HEK293 (cell line): ENCODE measurements at regions not wholly inside any gene's neighbourhood (a gene's known extent, or its start where the extent isn't known, plus 50 kb on each side); places are given as distances from the start of the nearest gene placed in this dataset.

Experiments used
- CTCF ChIA-PET: fragments of 350-600 bp; formaldehyde crosslinking; extraction: SDS; loops from one replicate; lab custom pipeline; 2021; ENCODE audit warnings: antibody characterized with exemption; lab: Yijun Ruan, JAX
- POLR2A ChIA-PET: fragments of 300-600 bp; formaldehyde crosslinking; extraction: SDS; loops from one replicate; lab custom pipeline; 2020; ENCODE audit warnings: antibody characterized with exemption, inconsistent platforms; lab: Yijun Ruan, JAX
- H3K27ac ChIP-seq: fragments of 200-500 bp; sonication (Bioruptor generic); 2 replicates; pipeline ENCODE4 v1.5.1; 2014; ENCODE audit warnings: low read depth, low read length, control low read depth, inconsistent platforms; ENCODE audit errors: extremely low read depth
- H3K36me3 ChIP-seq, 2 experiments: fragments of 200-500 bp in 1 of 2; sonication (Bioruptor generic) in 1 of 2; 1 replicate in 1 of 2; 2 replicates in 1 of 2; pipeline ENCODE4 v1.5.1; 2014 to 2017; ENCODE audit warnings: inconsistent platforms in 2 of 2, low read length in 2 of 2; ENCODE audit not compliant: control insufficient read depth in 2 of 2, insufficient read depth in 1 of 2
- H3K4me1 ChIP-seq: fragments of 200-500 bp; sonication (Bioruptor generic); 2 replicates; pipeline ENCODE4 v1.5.1; 2014; ENCODE audit warnings: mild to moderate bottlenecking, low read length, inconsistent platforms; ENCODE audit not compliant: control insufficient read depth, insufficient read depth
- H3K4me3 ChIP-seq: 2 replicates; pipeline ENCODE4 v1.5.1; 2011; ENCODE audit warnings: low read depth, mild to moderate bottlenecking, control low read depth, low read length, moderate library complexity
- H3K9me3 ChIP-seq: fragments of 200-500 bp; sonication (Bioruptor generic); 2 replicates; pipeline ENCODE4 v1.5.1; 2014; ENCODE audit warnings: low read depth, low read length, inconsistent platforms; ENCODE audit not compliant: control insufficient read depth, insufficient read depth
- KLF8 ChIP-seq: fragments of 450-650 bp; formaldehyde crosslinking; IDR thresholded peaks from 2 replicates; pipeline ENCODE4 v1.5.1; 2016; ENCODE audit warnings: missing biosample characterization, missing genetic modification characterization
- REPIN1 ChIP-seq: fragments of 450-650 bp; formaldehyde crosslinking; IDR thresholded peaks from 2 replicates; pipeline ENCODE4 v1.5.1; 2017; ENCODE audit warnings: missing biosample characterization, missing genetic modification characterization, low read depth
- ZBTB21 ChIP-seq: fragments of 450-650 bp; formaldehyde crosslinking; IDR thresholded peaks from 2 replicates; pipeline ENCODE4 v1.5.1; 2017; ENCODE audit warnings: missing biosample characterization, missing genetic modification characterization
- ZBTB8A ChIP-seq: fragments of 450-650 bp; formaldehyde crosslinking; IDR thresholded peaks from 2 replicates; pipeline ENCODE4 v1.5.1; 2016; ENCODE audit warnings: missing biosample characterization, missing genetic modification characterization
- ZEB2 ChIP-seq: fragments of 450-650 bp; formaldehyde crosslinking; IDR thresholded peaks from 2 replicates; pipeline ENCODE4 v1.5.1; 2016; ENCODE audit warnings: missing biosample characterization, missing genetic modification characterization
- ZNF146 ChIP-seq: fragments of 450-650 bp; formaldehyde crosslinking; IDR thresholded peaks from 2 replicates; pipeline ENCODE4 v1.5.1; 2016; ENCODE audit warnings: missing biosample characterization, missing genetic modification characterization
- ZNF155 ChIP-seq: fragments of 450-650 bp; formaldehyde crosslinking; IDR thresholded peaks from 2 replicates; pipeline ENCODE4 v1.5.1; 2016; ENCODE audit warnings: missing biosample characterization, missing genetic modification characterization
- ZNF157 ChIP-seq: fragments of 450-650 bp; formaldehyde crosslinking; IDR thresholded peaks from 2 replicates; pipeline ENCODE4 v1.5.1; 2016; ENCODE audit warnings: missing biosample characterization, missing genetic modification characterization
- ZNF202 ChIP-seq: fragments of 450-650 bp; formaldehyde crosslinking; IDR thresholded peaks from 2 replicates; pipeline ENCODE4 v1.5.1; 2016; ENCODE audit warnings: missing biosample characterization, missing genetic modification characterization, borderline replicate concordance
- ZNF24 ChIP-seq: fragments of 450-650 bp; formaldehyde crosslinking; IDR thresholded peaks from 2 replicates; pipeline ENCODE4 v1.5.1; 2016; ENCODE audit warnings: missing biosample characterization, missing genetic modification characterization
- ZNF311 ChIP-seq: fragments of 450-650 bp; formaldehyde crosslinking; IDR thresholded peaks from 2 replicates; pipeline ENCODE4 v1.5.1; 2017; ENCODE audit warnings: missing biosample characterization, missing genetic modification characterization, borderline replicate concordance
- ZNF394 ChIP-seq: fragments of 450-650 bp; formaldehyde crosslinking; IDR thresholded peaks from 2 replicates; pipeline ENCODE4 v1.5.1; 2016; ENCODE audit warnings: missing biosample characterization, missing genetic modification characterization, mild to moderate bottlenecking, moderate library complexity, borderline replicate concordance
- ZNF623 ChIP-seq: fragments of 450-650 bp; formaldehyde crosslinking; IDR thresholded peaks from 2 replicates; pipeline ENCODE4 v1.5.1; 2016; ENCODE audit warnings: missing biosample characterization, missing genetic modification characterization
- ZNF654 ChIP-seq: fragments of 450-650 bp; formaldehyde crosslinking; IDR thresholded peaks from 2 replicates; pipeline ENCODE4 v1.5.1; 2016; ENCODE audit warnings: low read depth, missing biosample characterization, missing genetic modification characterization
- ZNF660 ChIP-seq: fragments of 450-650 bp; IDR thresholded peaks from 2 replicates; pipeline ENCODE4 v1.5.1; 2018; ENCODE audit warnings: missing biosample characterization, mild to moderate bottlenecking, missing genetic modification characterization
- ZNF785 ChIP-seq: fragments of 450-650 bp; formaldehyde crosslinking; IDR thresholded peaks from 2 replicates; pipeline ENCODE4 v1.5.1; 2016; ENCODE audit warnings: missing biosample characterization, missing genetic modification characterization
- ZNF791 ChIP-seq: fragments of 450-650 bp; formaldehyde crosslinking; IDR thresholded peaks from 2 replicates; pipeline ENCODE4 v1.5.1; 2016; ENCODE audit warnings: missing biosample characterization, missing genetic modification characterization
- ZNF837 ChIP-seq: fragments of 450-650 bp; formaldehyde crosslinking; IDR thresholded peaks from 2 replicates; pipeline ENCODE4 v1.5.1; 2016; ENCODE audit warnings: missing biosample characterization, missing genetic modification characterization
- ZNF843 ChIP-seq: fragments of 450-650 bp; formaldehyde crosslinking; IDR thresholded peaks from 2 replicates; pipeline ENCODE4 v1.5.1; 2016; ENCODE audit warnings: missing biosample characterization, missing genetic modification characterization
- TF ChIP-seq, protein P1 (sequence below): fragments of 450-650 bp; formaldehyde crosslinking; IDR thresholded peaks from 2 replicates; pipeline ENCODE4 v1.5.1; 2016; ENCODE audit warnings: missing biosample characterization, missing genetic modification characterization, borderline replicate concordance
- TF ChIP-seq, protein P2 (sequence below): fragments of 450-650 bp; formaldehyde crosslinking; IDR thresholded peaks from 2 replicates; pipeline ENCODE4 v1.5.1; 2016; ENCODE audit warnings: missing biosample characterization, missing genetic modification characterization, low read depth
- TF ChIP-seq, protein P3 (sequence below): fragments of 450-650 bp; formaldehyde crosslinking; IDR thresholded peaks from 2 replicates; pipeline ENCODE4 v1.5.1; 2016; ENCODE audit warnings: missing biosample characterization, missing genetic modification characterization, low read depth
- TF ChIP-seq, protein P4 (sequence below): fragments of 450-650 bp; formaldehyde crosslinking; IDR thresholded peaks from 2 replicates; pipeline ENCODE4 v1.5.1; 2016; ENCODE audit warnings: missing biosample characterization, missing genetic modification characterization
- TF ChIP-seq, protein P5 (sequence below): fragments of 450-650 bp; formaldehyde crosslinking; IDR thresholded peaks from 2 replicates; pipeline ENCODE4 v1.5.1; 2016; ENCODE audit warnings: missing biosample characterization, missing genetic modification characterization

DNA sequence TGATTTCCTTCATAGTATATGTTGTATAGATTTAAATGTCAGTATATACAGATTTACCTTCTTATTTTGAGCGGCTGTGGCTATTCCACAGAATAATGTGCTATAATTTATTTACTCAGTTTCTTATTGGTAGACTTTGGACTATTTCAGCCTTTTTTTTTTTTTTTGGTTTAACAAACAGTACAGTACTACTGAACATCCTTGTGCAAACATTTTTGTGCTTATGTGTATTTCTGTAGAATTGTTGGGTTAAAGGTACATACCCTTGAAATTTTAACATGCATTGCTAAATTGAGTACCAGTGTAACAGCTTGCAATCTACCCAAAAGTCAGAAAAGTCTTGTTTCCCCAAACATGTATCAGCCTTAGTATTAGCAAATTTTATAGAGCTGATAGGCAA, 68.8 kb downstream of the HHEX start:
- ChIA-PET POLR2A (no interaction called here), CTCF (no interaction called here)
- Histone ChIP-seq H3K27ac (no peak overlapping the region), H3K36me3 (no peaks in the 10 kb centered on the region), H3K9me3 (no peaks in the 10 kb centered on the region), H3K4me3 (no peak overlapping the region), H3K4me1 (peaks cover 15% of the 10 kb centered on the region)
- TF ChIP-seq, protein P1, sequence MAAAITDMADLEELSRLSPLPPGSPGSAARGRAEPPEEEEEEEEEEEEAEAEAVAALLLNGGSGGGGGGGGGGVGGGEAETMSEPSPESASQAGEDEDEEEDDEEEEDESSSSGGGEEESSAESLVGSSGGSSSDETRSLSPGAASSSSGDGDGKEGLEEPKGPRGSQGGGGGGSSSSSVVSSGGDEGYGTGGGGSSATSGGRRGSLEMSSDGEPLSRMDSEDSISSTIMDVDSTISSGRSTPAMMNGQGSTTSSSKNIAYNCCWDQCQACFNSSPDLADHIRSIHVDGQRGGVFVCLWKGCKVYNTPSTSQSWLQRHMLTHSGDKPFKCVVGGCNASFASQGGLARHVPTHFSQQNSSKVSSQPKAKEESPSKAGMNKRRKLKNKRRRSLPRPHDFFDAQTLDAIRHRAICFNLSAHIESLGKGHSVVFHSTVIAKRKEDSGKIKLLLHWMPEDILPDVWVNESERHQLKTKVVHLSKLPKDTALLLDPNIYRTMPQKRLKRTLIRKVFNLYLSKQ: no peak
- TF ChIP-seq, protein P2, sequence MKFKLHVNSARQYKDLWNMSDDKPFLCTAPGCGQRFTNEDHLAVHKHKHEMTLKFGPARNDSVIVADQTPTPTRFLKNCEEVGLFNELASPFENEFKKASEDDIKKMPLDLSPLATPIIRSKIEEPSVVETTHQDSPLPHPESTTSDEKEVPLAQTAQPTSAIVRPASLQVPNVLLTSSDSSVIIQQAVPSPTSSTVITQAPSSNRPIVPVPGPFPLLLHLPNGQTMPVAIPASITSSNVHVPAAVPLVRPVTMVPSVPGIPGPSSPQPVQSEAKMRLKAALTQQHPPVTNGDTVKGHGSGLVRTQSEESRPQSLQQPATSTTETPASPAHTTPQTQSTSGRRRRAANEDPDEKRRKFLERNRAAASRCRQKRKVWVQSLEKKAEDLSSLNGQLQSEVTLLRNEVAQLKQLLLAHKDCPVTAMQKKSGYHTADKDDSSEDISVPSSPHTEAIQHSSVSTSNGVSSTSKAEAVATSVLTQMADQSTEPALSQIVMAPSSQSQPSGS (tag by site-specific recombination): no peak
- TF ChIP-seq ZNF311 (tag by site-specific recombination): no peak
- TF ChIP-seq ZNF785: no peak
- TF ChIP-seq, protein P3, sequence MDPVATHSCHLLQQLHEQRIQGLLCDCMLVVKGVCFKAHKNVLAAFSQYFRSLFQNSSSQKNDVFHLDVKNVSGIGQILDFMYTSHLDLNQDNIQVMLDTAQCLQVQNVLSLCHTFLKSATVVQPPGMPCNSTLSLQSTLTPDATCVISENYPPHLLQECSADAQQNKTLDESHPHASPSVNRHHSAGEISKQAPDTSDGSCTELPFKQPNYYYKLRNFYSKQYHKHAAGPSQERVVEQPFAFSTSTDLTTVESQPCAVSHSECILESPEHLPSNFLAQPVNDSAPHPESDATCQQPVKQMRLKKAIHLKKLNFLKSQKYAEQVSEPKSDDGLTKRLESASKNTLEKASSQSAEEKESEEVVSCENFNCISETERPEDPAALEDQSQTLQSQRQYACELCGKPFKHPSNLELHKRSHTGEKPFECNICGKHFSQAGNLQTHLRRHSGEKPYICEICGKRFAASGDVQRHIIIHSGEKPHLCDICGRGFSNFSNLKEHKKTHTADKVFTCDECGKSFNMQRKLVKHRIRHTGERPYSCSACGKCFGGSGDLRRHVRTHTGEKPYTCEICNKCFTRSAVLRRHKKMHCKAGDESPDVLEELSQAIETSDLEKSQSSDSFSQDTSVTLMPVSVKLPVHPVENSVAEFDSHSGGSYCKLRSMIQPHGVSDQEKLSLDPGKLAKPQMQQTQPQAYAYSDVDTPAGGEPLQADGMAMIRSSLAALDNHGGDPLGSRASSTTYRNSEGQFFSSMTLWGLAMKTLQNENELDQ (tag by site-specific recombination): no peak
- TF ChIP-seq REPIN1 (tag by site-specific recombination): no peak
- no peak for TF ChIP-seq ZNF146 (tag by site-specific recombination)
- TF ChIP-seq ZNF843 (tag by site-specific recombination): no peak
- TF ChIP-seq ZNF654 (tag by site-specific recombination): no peak
- TF ChIP-seq ZNF24 (tag by site-specific recombination): no peak
- TF ChIP-seq, protein P4, sequence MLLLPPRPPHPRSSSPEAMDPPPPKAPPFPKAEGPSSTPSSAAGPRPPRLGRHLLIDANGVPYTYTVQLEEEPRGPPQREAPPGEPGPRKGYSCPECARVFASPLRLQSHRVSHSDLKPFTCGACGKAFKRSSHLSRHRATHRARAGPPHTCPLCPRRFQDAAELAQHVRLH (tag by site-specific recombination): no peak
- TF ChIP-seq ZNF394 (tag by site-specific recombination): no peak
- no peak for TF ChIP-seq ZNF157 (tag by site-specific recombination)
- no peak for TF ChIP-seq ZNF623

DNA sequence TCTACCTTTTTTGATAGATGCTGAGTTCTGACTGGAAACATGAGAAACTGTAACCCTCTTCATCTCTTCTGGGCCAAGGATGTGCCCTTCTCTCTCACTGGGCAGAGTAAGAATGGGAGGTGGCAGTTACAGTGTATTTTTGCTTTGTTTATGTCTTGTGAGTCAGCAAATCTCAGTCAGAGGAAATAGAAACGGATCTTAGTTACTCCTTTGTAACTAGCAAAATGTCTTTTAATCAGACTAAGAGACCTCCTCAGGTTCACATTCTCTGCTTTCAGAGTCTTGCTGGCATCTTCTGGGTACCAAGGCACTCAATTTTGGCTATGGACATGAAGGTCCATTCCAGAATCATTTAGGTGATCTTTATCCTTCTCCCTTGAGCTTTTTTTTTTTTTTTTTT, 70.9 kb downstream of the HHEX start:
- no peaks in the 10 kb centered on the region for H3K36me3 ChIP-seq
- CTCF ChIA-PET: no interaction called here
- TF ChIP-seq KLF8 (tag by site-specific recombination) (no peak), ZBTB8A (no peak), ZNF202 (no peak), ZNF155 (tag by site-specific recombination) (no peak), ZNF791 (no peak), ZBTB21 (tag by site-specific recombination) (no peak), ZEB2 (tag by site-specific recombination) (no peak), ZNF837 (tag by site-specific recombination) (no peak), ZNF660 (tag by site-specific recombination) (no peak)
- TF ChIP-seq, protein P5, sequence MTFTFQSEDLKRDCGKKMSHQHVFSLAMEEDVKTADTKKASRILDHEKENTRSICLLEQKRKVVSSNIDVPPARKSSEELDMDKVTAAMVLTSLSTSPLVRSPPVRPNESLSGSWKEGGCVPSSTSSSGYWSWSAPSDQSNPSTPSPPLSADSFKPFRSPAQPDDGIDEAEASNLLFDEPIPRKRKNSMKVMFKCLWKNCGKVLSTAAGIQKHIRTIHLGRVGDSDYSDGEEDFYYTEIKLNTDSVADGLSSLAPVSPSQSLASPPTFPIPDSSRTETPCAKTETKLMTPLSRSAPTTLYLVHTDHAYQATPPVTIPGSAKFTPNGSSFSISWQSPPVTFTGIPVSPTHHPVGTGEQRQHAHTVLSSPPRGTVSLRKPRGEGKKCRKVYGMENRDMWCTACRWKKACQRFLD (tag by site-specific recombination): no peak
- TF ChIP-seq, all 188 proteins: peak for 0
- no peaks in the 10 kb centered on the region for H3K9me3 ChIP-seq
- H3K27ac ChIP-seq: no peak overlapping the region
- no peak overlapping the region for H3K4me3 ChIP-seq
- POLR2A ChIA-PET: no interaction called here
- peaks cover 14% of the 10 kb centered on the region for H3K4me1 ChIP-seq
